Activated T-helper 17 cell treated with anti-CD3 and anti-CD28 coated beads, Interleukin-2, amount 50 U/mL, for 72 hours (primary cell): ENCODE measurements at regions not wholly inside any gene's neighbourhood (a gene's known extent, or its start where the extent isn't known, plus 50 kb on each side); places are given as distances from the start of the nearest gene placed in this dataset.

Experiments used
- ATAC-seq: fragments of 150-1000 bp; cut with Tn5 transposase; replicated peaks from 2 replicates; pipeline ENCODE4 v1.10.0; 2021; ENCODE audit warnings: mild to moderate bottlenecking, moderate library complexity
- H3K27ac Mint-ChIP-seq: one replicate; pipeline ENCODE4 v1.8.0; 2022; ENCODE audit warnings: mixed read lengths
- H3K27me3 Mint-ChIP-seq: one replicate; pipeline ENCODE4 v1.8.0; 2022; ENCODE audit warnings: mixed read lengths
- H3K36me3 Mint-ChIP-seq: one replicate; pipeline ENCODE4 v1.8.0; 2022; ENCODE audit warnings: low read depth, mild to moderate bottlenecking, mixed read lengths
- H3K4me1 Mint-ChIP-seq: one replicate; pipeline ENCODE4 v1.8.0; 2022; ENCODE audit warnings: mixed read lengths
- H3K4me3 Mint-ChIP-seq: one replicate; pipeline ENCODE4 v1.8.0; 2022; ENCODE audit warnings: mild to moderate bottlenecking, mixed read lengths
- H3K9me3 Mint-ChIP-seq: one replicate; pipeline ENCODE4 v1.8.0; 2022; ENCODE audit warnings: mixed read lengths

DNA sequence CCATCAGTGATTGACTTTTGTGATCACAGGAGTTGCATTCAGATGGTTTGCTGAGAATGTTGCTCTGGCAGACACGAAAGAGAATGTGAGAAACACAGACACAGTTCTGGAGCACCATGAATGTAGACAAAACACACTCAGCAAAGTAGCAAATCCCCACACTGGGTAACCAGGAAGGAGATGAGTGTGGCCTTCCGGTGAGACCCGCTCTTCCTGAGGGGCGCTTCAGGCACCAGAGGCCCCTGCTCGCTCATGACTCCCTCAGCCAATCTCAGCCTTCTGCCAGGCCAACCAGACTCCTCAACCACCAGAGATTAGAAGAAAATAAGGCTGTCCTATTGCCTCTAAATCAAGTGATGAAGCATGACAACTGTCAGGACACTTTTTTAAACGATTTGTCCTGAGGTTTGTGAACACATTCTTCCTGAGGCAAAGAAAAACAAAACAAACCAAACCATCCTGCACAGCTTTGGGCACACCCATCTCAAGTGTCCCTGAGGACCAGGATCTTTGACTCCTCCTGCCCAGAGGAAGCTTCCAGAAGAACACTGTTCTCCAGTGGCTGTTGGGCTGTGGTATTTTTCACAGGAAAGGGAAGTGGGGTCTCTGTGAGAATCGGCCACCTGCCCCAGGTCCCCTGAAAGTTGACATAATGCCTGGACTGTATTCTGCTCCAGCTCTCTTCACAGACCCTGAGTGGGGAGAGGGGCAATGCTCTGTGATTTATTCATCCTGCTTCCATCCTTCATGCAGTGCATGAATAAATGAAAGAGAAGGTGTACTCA lies 152.8 kb downstream of the BCL11A start:
- Mint-ChIP-seq H3K36me3 (no peaks in the 10 kb centered on the region), H3K4me3 (no peak overlapping the region), H3K27ac (no peak overlapping the region), H3K4me1 (no peaks in the 10 kb centered on the region), H3K9me3 (no peaks in the 10 kb centered on the region), H3K27me3 (peaks cover 6% of the 10 kb centered on the region)
- ATAC-seq, result no peak

DNA sequence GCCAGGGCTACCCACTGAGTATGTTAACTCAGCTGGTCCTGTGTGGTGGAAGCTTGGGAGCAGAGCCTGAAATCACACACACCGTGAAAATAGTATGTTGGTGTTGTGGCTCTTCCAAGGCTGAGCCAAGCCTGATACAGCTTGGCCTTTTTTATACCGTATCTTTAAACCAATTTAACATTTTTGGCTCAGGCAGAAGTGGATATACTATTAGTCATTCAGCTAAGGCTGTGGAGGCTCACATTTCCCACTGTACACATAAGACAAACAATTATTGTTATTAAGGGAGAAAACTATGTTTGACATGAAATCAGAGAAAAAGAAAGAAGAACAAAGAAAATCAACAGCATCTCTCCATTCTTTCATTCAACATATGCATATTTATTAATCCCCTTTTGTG lies 159.0 kb downstream of the BCL11A start:
- H3K36me3 Mint-ChIP-seq, result no peaks in the 10 kb centered on the region
- H3K4me1 Mint-ChIP-seq, result no peaks in the 10 kb centered on the region
- no peak overlapping the region for H3K27ac Mint-ChIP-seq
- peaks cover under 1% of the 10 kb centered on the region for H3K27me3 Mint-ChIP-seq
- ATAC-seq, result no peak
- H3K9me3 Mint-ChIP-seq, result no peaks in the 10 kb centered on the region
- no peak overlapping the region for H3K4me3 Mint-ChIP-seq

DNA sequence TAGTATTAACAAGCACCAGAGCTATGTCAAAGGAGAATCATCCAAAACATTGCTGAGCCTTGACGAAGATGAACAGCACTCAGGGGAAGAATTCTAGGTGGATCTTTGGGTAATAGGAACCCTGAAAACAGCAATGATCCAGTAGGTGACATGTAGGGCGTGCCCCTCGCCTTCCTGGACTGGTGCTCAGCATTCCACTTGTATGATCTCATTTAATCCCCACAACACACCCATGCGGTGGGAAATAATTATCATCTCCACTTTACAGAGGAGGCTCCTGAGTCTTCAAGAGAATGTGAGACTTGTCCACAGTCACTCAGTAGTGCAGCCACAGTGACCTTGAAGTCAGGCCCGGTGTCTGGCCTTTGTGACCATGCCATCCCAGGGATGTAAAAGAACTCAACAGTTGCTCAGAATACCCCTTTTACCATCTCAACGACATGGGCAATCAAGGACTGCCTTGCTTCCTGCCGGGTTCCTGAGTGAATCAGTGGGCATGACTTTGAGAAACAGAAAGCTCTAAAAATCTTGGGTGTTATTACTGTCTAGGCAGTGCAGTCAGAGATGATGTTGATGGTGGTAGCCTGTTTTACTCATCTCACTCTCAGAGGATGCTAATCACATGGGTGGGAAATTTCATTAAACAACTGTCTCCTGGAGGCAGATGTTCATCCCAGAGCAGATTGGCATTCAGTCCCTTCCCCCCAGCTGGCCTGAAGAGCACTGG lies 161.6 kb downstream of the BCL11A start:
- H3K4me3 Mint-ChIP-seq, result no peak overlapping the region
- no peaks in the 10 kb centered on the region for H3K9me3 Mint-ChIP-seq
- H3K27me3 Mint-ChIP-seq, result no peaks in the 10 kb centered on the region
- no peak overlapping the region for H3K27ac Mint-ChIP-seq
- no peak for ATAC-seq
- no peaks in the 10 kb centered on the region for H3K4me1 Mint-ChIP-seq
- H3K36me3 Mint-ChIP-seq, result no peaks in the 10 kb centered on the region

DNA sequence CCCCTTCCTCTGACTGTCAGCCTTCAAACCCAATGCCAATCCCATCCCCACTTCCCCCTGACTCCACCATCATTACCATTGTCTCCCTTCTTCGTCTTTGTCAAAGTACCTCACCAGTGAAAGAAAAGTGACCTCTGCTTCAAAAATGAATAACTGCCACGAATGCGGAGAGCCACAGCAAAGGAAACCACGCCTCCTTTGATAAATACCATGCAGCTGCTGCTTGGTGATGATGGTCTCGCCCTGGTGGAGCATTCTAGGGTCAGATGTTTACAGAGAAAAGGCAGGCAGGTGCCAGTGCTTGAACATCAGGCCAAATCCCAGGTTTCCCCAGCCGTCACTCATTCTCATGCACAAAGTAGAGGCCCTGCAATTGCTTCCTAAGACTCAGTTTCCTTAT lies 162.2 kb downstream of the BCL11A start:
- no peaks in the 10 kb centered on the region for H3K4me1 Mint-ChIP-seq
- ATAC-seq, result no peak
- H3K27ac Mint-ChIP-seq, result no peak overlapping the region
- H3K4me3 Mint-ChIP-seq, result no peak overlapping the region
- H3K27me3 Mint-ChIP-seq, result no peaks in the 10 kb centered on the region
- H3K36me3 Mint-ChIP-seq, result no peaks in the 10 kb centered on the region
- H3K9me3 Mint-ChIP-seq, result no peaks in the 10 kb centered on the region

DNA sequence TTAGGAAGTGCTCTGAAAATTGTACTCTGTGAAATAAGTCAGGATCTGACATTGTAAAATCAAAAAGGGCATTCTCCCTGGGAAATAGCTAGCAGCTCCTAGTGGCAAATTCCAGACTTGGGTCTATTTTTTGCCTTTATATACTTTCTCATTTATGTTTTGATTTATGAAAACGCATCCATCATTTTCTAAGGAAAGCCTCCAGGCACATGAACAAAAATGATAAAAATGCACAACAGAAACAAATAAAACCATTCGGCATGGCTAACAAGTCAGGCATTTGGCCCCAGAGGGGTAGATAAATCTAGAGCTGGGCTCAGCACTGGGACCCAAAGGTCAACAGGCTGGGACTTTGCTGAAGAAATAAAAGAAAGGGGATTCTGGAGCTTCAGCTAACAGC lies 167.0 kb downstream of the BCL11A start:
- no peaks in the 10 kb centered on the region for H3K4me1 Mint-ChIP-seq
- H3K36me3 Mint-ChIP-seq, result no peaks in the 10 kb centered on the region
- no peak overlapping the region for H3K4me3 Mint-ChIP-seq
- peaks cover 8% of the 10 kb centered on the region for H3K27me3 Mint-ChIP-seq
- ATAC-seq, result no peak
- H3K9me3 Mint-ChIP-seq, result no peaks in the 10 kb centered on the region
- no peak overlapping the region for H3K27ac Mint-ChIP-seq

DNA sequence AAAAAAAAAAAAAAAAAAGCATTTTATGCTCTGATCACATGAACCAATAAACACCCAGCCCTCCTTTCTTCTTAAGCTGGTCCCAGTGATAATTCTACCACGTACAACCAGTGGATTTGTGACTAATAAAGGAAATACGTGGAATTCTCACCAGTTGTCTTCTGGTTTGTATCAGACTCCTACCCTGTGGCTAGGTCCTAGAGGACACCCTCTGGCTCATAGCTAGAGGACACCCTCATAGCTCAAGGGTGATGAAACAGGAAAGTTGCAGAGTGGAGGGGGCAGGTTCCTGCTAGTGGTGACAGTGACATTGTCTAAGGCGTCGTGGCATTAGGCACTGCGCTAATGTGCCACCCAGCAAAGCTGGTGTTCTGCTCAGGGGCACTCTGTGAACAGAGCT lies 167.8 kb downstream of the BCL11A start:
- Mint-ChIP-seq H3K27ac (no peak overlapping the region), H3K4me1 (no peaks in the 10 kb centered on the region), H3K9me3 (no peaks in the 10 kb centered on the region), H3K36me3 (no peaks in the 10 kb centered on the region), H3K4me3 (no peak overlapping the region), H3K27me3 (peaks cover 8% of the 10 kb centered on the region)
- ATAC-seq, result no peak

DNA sequence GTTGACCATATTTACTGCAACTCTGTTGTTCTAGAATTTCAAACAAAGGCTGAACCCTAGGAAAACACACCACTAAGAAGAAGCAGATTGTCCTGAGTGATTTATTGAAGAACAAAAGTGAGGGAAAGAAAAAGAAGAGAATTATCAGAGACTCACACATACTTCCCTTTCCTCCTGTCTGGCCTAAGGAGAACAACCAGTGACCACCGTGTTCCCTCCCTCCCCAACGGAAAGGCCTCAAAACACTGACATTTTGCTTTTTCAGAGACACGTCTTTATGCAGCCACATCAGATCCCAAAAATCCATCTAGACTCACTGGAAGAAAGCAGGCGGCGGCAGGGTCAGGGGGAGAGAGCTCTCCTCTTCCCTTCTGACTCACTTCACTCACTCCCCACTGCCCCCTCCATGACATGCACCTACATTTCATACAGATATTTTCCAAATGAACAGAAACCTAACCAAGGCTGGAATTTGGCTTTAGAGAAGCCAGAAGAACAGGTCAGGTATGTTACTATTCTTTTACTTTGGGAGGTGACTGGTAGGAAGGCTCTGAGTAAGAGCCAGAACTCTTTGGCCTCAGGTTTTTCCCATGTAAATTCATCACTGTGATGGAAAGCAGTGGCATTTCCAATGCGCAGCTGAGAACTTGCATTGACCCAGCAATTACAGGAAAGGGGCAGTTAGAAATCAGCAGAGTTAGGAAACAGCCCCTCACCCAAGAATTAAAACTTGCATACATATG lies 169.9 kb downstream of the BCL11A start:
- no peaks in the 10 kb centered on the region for H3K9me3 Mint-ChIP-seq

DNA sequence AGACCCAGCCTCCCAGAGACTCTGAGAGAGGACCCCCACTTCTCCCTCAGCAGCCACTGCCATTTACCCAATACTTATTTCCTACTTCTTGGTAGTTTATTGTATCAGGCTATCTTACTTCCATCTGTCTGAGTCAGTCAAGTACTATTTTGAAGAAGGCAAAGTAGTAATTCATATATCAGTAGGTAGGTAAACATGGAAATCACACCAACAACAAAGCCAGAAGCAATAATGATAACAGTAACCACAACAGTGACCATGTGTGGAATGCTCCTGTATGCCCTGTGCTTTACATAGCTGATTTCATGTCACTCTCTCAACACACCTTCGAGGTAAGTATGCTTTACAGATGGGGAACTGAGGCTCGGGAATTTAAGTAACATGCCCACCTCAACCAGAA lies 173.0 kb downstream of the BCL11A start:
- ATAC-seq, result no peak

More for the DNA sequence above, 169.9 kb downstream of the BCL11A start:
- Mint-ChIP-seq H3K27ac (no peak overlapping the region), H3K27me3 (peaks cover 8% of the 10 kb centered on the region), H3K4me3 (no peak overlapping the region), H3K36me3 (no peaks in the 10 kb centered on the region), H3K4me1 (no peaks in the 10 kb centered on the region)
- no peak for ATAC-seq

DNA sequence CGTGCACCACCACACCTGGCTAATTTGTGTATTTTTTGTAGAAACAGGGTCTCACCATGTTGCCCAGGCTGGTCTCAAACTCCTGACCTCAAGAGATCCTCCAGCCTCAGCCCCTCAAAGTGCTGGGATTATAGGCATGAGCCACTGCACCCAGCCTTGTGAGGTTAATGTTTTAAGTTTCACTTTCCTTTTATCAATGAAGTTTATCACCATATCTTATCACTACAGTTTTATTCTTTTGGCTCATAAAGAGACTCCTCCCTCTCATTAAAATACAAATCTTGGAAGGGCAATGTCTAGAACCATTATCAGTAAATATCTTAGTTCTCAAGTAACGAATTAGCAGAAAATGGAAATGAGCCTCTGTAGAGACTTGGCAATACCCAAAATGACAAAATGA lies 173.8 kb downstream of the BCL11A start:
- no peaks in the 10 kb centered on the region for H3K4me1 Mint-ChIP-seq
- H3K36me3 Mint-ChIP-seq, result no peaks in the 10 kb centered on the region
- no peak overlapping the region for H3K27ac Mint-ChIP-seq
- no peaks in the 10 kb centered on the region for H3K9me3 Mint-ChIP-seq
- no peak overlapping the region for H3K4me3 Mint-ChIP-seq
- H3K27me3 Mint-ChIP-seq, result peaks cover 8% of the 10 kb centered on the region
- no peak for ATAC-seq

More for the DNA sequence above, 173.0 kb downstream of the BCL11A start:
- Mint-ChIP-seq H3K9me3 (no peaks in the 10 kb centered on the region), H3K36me3 (no peaks in the 10 kb centered on the region), H3K4me1 (no peaks in the 10 kb centered on the region), H3K27me3 (peaks cover 8% of the 10 kb centered on the region), H3K27ac (no peak overlapping the region), H3K4me3 (no peak overlapping the region)

DNA sequence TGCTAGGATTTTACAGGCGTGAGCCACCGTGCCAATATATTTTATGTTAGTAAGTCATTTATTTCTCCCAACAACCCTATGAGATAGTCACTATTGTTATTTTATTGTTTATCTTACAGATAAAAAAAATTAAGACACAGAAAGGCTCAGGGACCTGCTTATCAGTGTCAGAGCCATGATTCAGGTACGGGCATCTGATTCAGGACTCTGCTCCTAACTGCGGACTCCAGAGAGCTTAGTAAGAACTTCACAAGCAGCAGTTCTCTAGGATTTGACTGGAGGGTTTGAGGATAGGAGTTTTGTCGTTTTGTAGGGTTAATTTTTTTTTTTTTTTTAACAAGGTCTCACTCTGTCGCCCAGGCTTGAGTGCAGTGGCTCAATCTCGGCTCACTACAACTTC lies 174.2 kb downstream of the BCL11A start:
- H3K4me1 Mint-ChIP-seq, result no peaks in the 10 kb centered on the region
- no peak for ATAC-seq
- H3K27me3 Mint-ChIP-seq, result peaks cover 8% of the 10 kb centered on the region
- no peak overlapping the region for H3K27ac Mint-ChIP-seq
- H3K9me3 Mint-ChIP-seq, result no peaks in the 10 kb centered on the region
- no peak overlapping the region for H3K4me3 Mint-ChIP-seq
- no peaks in the 10 kb centered on the region for H3K36me3 Mint-ChIP-seq

DNA sequence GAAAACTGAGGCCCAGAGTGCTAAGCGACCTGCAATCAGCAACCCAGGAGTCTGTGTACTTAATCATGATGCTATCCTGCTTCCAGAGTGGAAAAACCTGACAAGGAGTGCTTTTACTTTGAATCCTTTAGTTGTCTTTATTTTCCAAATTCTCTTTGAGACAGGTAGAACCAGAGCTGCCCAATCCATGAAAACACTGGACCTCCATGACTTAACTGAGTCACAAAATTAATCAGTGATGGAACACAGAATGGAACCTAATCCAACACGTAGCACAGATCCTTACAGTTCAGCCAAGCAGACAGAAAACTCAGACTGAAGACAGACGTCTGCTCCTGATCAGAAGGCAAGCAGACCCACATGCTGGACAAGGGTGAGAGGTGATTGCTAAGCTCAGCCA lies 175.6 kb downstream of the BCL11A start:
- ATAC-seq, result no peak
- Mint-ChIP-seq H3K9me3 (no peaks in the 10 kb centered on the region), H3K4me1 (no peaks in the 10 kb centered on the region), H3K27me3 (peaks cover 7% of the 10 kb centered on the region), H3K4me3 (no peak overlapping the region), H3K27ac (no peak overlapping the region), H3K36me3 (no peaks in the 10 kb centered on the region)

DNA sequence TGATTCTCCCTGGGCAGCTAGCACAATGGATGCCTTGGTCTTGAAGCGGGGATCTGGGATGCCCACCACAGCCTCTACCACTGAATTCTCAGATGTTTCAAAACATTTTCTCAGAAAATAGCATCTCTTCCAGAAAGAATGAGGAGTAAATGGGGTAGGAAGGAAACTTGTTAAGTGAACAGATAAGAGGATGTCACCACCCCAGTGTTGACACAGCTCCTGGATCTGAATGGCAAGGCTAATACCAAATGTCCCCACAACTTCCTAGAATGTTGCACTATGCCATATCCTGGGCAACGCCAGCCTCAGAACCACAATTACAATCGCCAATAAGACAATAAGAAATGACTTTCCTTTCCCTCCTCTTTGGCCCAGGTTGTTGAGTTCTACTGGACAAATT lies 177.2 kb downstream of the BCL11A start:
- ATAC-seq, result no peak
- Mint-ChIP-seq H3K9me3 (no peaks in the 10 kb centered on the region), H3K4me1 (no peaks in the 10 kb centered on the region), H3K36me3 (no peaks in the 10 kb centered on the region), H3K27ac (no peak overlapping the region), H3K27me3 (no peaks in the 10 kb centered on the region), H3K4me3 (no peak overlapping the region)

DNA sequence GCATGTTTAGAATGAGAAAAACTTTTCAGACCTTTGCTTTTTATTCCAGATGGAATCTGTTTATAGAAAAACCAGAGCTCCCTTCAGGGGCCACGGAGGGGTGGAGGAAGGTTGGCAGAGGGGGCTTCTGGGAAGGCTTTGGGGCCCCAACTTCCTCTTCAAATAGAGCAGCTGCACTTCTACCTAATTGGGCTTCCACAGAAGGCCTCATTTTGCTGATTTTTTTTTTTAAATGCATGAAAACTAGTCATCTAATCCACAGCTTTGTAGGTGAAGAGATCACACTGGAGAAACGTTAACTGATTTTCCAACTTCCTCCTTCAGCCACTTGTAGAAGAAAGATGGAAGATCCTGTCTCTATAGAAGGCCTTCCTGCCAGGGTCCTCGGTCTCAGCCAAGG lies 181.8 kb downstream of the BCL11A start:
- Mint-ChIP-seq H3K27ac (no peak overlapping the region), H3K27me3 (no peaks in the 10 kb centered on the region), H3K9me3 (no peaks in the 10 kb centered on the region), H3K36me3 (no peaks in the 10 kb centered on the region), H3K4me1 (no peaks in the 10 kb centered on the region), H3K4me3 (no peak overlapping the region)
- no peak for ATAC-seq

DNA sequence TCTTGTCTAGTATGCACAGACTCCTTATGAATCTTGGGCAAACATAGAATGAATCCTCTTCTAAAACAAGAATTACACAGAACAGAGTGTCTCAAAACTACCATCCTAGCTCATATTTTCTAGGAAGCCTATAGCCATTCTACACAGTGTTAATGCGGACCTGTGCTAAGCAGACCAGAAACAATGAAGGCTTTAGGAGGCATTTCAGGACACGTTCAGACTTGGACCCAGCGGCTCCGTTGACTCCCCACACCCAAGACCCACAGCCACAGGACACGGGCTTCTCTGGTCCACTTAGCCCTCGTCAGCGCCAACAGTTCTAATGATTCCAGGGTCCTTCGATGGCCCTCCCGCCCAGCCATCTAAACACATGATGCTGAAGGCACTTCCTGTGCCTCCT lies 182.2 kb downstream of the BCL11A start:
- Mint-ChIP-seq H3K9me3 (no peaks in the 10 kb centered on the region), H3K27me3 (no peaks in the 10 kb centered on the region)

DNA sequence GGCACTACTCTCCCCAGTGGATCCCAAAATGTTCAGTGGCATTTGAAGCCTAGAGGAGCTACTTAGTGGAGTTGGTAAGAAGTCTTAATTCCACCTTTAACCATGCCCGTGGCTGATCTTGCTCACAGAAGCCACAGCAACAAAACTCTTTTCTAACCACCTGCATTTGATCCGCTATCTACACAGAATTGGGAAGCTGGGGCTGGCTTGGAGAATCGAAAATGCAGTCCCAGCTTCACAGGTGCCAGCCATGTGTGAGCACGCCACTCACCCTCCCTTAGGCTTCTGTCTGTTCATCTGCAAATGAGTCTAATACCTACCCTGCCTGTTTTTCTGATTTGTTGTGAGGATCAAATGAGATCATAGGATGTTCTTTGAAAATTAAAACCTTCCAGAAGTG lies 182.6 kb downstream of the BCL11A start:
- H3K4me3 Mint-ChIP-seq, result no peak overlapping the region

More for the DNA sequence above, 182.2 kb downstream of the BCL11A start:
- Mint-ChIP-seq H3K27ac (no peak overlapping the region), H3K4me3 (no peak overlapping the region), H3K36me3 (no peaks in the 10 kb centered on the region), H3K4me1 (no peaks in the 10 kb centered on the region)
- no peak for ATAC-seq

More for the DNA sequence above, 182.6 kb downstream of the BCL11A start:
- Mint-ChIP-seq H3K27ac (no peak overlapping the region), H3K36me3 (no peaks in the 10 kb centered on the region), H3K9me3 (no peaks in the 10 kb centered on the region), H3K27me3 (no peaks in the 10 kb centered on the region), H3K4me1 (no peaks in the 10 kb centered on the region)
- no peak for ATAC-seq
